ENCODE measurements at regions not wholly inside any gene's neighbourhood (a gene's known extent, or its start where the extent isn't known, plus 50 kb on each side); places are given as distances from the start of the nearest gene placed in this dataset.

GRCh38 chr13:84255226-84255797 is 373.0 kb upstream of the SLITRK1 start:
- no peaks in the 10 kb centered on the region for H3K4me1 ChIP-seq (ENCODE audit: control insufficient read depth, insufficient read depth, low read length)
- no peaks in the 10 kb centered on the region for H3K36me3 ChIP-seq (ENCODE audit: control insufficient read depth, insufficient read depth, low read length)
- DNase-seq (ENCODE audit: low read depth in 4 of 6, low spot score in 6 of 6): no peak
- H3K27ac ChIP-seq (ENCODE audit: low read depth, low read length): no peak overlapping the region
- no peaks in the 10 kb centered on the region for H3K9me3 ChIP-seq (ENCODE audit: control insufficient read depth, insufficient read depth, low read length)
- 100% methylated on average over 1 of the region's 3 CpGs for WGBS (ENCODE audit: insufficient coverage)
- no peaks in the 10 kb centered on the region for H3K27me3 ChIP-seq (ENCODE audit: control insufficient read depth, insufficient read depth, low read length)
- no peak overlapping the region for H3K4me3 ChIP-seq (ENCODE audit: low read depth, low read length)

GRCh38 chr13:84249463-84249862 is 367.2 kb upstream of the SLITRK1 start:
- WGBS (ENCODE audit: insufficient coverage): 63% methylated on average over 2 of the region's 3 CpGs
- no peak for DNase-seq (ENCODE audit: low read depth in 4 of 6, low spot score in 6 of 6)
- no peaks in the 10 kb centered on the region for H3K4me1 ChIP-seq (ENCODE audit: control insufficient read depth, insufficient read depth, low read length)

GRCh38 chr13:84243340-84243739 is 361.1 kb upstream of the SLITRK1 start:
- Histone ChIP-seq H3K4me1 (ENCODE audit: control insufficient read depth, insufficient read depth, low read length) (no peaks in the 10 kb centered on the region), H3K36me3 (ENCODE audit: control insufficient read depth, insufficient read depth, low read length) (no peaks in the 10 kb centered on the region), H3K9me3 (ENCODE audit: control insufficient read depth, insufficient read depth, low read length) (no peaks in the 10 kb centered on the region), H3K4me3 (ENCODE audit: low read depth, low read length) (no peak overlapping the region), H3K27me3 (ENCODE audit: control insufficient read depth, insufficient read depth, low read length) (no peaks in the 10 kb centered on the region), H3K27ac (ENCODE audit: low read depth, low read length) (no peak overlapping the region)
- WGBS (ENCODE audit: insufficient coverage): no CpG with 5 or more reads among the region's 1 CpG
- no peak for DNase-seq (ENCODE audit: low read depth in 4 of 6, low spot score in 6 of 6)

More at GRCh38 chr13:84249463-84249862, 367.2 kb upstream of the SLITRK1 start:
- no peaks in the 10 kb centered on the region for H3K27me3 ChIP-seq (ENCODE audit: control insufficient read depth, insufficient read depth, low read length)
- H3K27ac ChIP-seq (ENCODE audit: low read depth, low read length): no peak overlapping the region
- no peak overlapping the region for H3K4me3 ChIP-seq (ENCODE audit: low read depth, low read length)
- no peaks in the 10 kb centered on the region for H3K36me3 ChIP-seq (ENCODE audit: control insufficient read depth, insufficient read depth, low read length)
- no peaks in the 10 kb centered on the region for H3K9me3 ChIP-seq (ENCODE audit: control insufficient read depth, insufficient read depth, low read length)

- H3K9me3 ChIP-seq (ENCODE audit: control insufficient read depth, insufficient read depth, low read length): no peaks in the 10 kb centered on the region
- no peak for DNase-seq (ENCODE audit: low read depth in 4 of 6, low spot score in 6 of 6)
- H3K36me3 ChIP-seq (ENCODE audit: control insufficient read depth, insufficient read depth, low read length): no peaks in the 10 kb centered on the region
- no peaks in the 10 kb centered on the region for H3K27me3 ChIP-seq (ENCODE audit: control insufficient read depth, insufficient read depth, low read length)
- no CpG with 5 or more reads among the region's 1 CpG for WGBS (ENCODE audit: insufficient coverage)
- no peak overlapping the region for H3K27ac ChIP-seq (ENCODE audit: low read depth, low read length)
- H3K4me3 ChIP-seq (ENCODE audit: low read depth, low read length): no peak overlapping the region
- no peaks in the 10 kb centered on the region for H3K4me1 ChIP-seq (ENCODE audit: control insufficient read depth, insufficient read depth, low read length)
Observed at GRCh38 chr13:84239032-84239431, 356.8 kb upstream of the SLITRK1 start.

- DNase-seq (ENCODE audit: low read depth in 4 of 6, low spot score in 6 of 6): peak in 1 of 6 donors; percentile 72
- WGBS (ENCODE audit: insufficient coverage): no CpG with 5 or more reads among the region's 1 CpG
- H3K4me1 ChIP-seq (ENCODE audit: control insufficient read depth, insufficient read depth, low read length): no peaks in the 10 kb centered on the region
- H3K36me3 ChIP-seq (ENCODE audit: control insufficient read depth, insufficient read depth, low read length): no peaks in the 10 kb centered on the region
- H3K27me3 ChIP-seq (ENCODE audit: control insufficient read depth, insufficient read depth, low read length): no peaks in the 10 kb centered on the region
- no peak overlapping the region for H3K4me3 ChIP-seq (ENCODE audit: low read depth, low read length)
- no peak overlapping the region for H3K27ac ChIP-seq (ENCODE audit: low read depth, low read length)
- no peaks in the 10 kb centered on the region for H3K9me3 ChIP-seq (ENCODE audit: control insufficient read depth, insufficient read depth, low read length)
Observed at GRCh38 chr13:84238381-84238780, 356.1 kb upstream of the SLITRK1 start.

GRCh38 chr13:84237143-84237542 is 354.9 kb upstream of the SLITRK1 start:
- H3K9me3 ChIP-seq (ENCODE audit: control insufficient read depth, insufficient read depth, low read length): no peaks in the 10 kb centered on the region

GRCh38 chr13:84234416-84234815 is 352.1 kb upstream of the SLITRK1 start:
- DNase-seq (ENCODE audit: low read depth in 4 of 6, low spot score in 6 of 6): no peak
- H3K27me3 ChIP-seq (ENCODE audit: control insufficient read depth, insufficient read depth, low read length): no peaks in the 10 kb centered on the region
- H3K4me1 ChIP-seq (ENCODE audit: control insufficient read depth, insufficient read depth, low read length): no peaks in the 10 kb centered on the region
- H3K27ac ChIP-seq (ENCODE audit: low read depth, low read length): no peak overlapping the region
- no peaks in the 10 kb centered on the region for H3K36me3 ChIP-seq (ENCODE audit: control insufficient read depth, insufficient read depth, low read length)
- H3K4me3 ChIP-seq (ENCODE audit: low read depth, low read length): no peak overlapping the region
- H3K9me3 ChIP-seq (ENCODE audit: control insufficient read depth, insufficient read depth, low read length): no peaks in the 10 kb centered on the region

More at GRCh38 chr13:84237143-84237542, 354.9 kb upstream of the SLITRK1 start:
- Histone ChIP-seq H3K27me3 (ENCODE audit: control insufficient read depth, insufficient read depth, low read length) (no peaks in the 10 kb centered on the region), H3K36me3 (ENCODE audit: control insufficient read depth, insufficient read depth, low read length) (no peaks in the 10 kb centered on the region), H3K4me1 (ENCODE audit: control insufficient read depth, insufficient read depth, low read length) (no peaks in the 10 kb centered on the region), H3K27ac (ENCODE audit: low read depth, low read length) (no peak overlapping the region), H3K4me3 (ENCODE audit: low read depth, low read length) (no peak overlapping the region)
- 33% methylated on average over 2 of the region's 3 CpGs for WGBS (ENCODE audit: insufficient coverage)
- DNase-seq (ENCODE audit: low read depth in 4 of 6, low spot score in 6 of 6): peak in 3 of 6 donors; percentile 0 to 38 (median 16)

- H3K27me3 ChIP-seq (ENCODE audit: control insufficient read depth, insufficient read depth, low read length): no peaks in the 10 kb centered on the region
- no peak for DNase-seq (ENCODE audit: low read depth in 4 of 6, low spot score in 6 of 6)
- H3K36me3 ChIP-seq (ENCODE audit: control insufficient read depth, insufficient read depth, low read length): no peaks in the 10 kb centered on the region
- WGBS (ENCODE audit: insufficient coverage): no CpG with 5 or more reads among the region's 1 CpG
- no peak overlapping the region for H3K4me3 ChIP-seq (ENCODE audit: low read depth, low read length)
- H3K9me3 ChIP-seq (ENCODE audit: control insufficient read depth, insufficient read depth, low read length): no peaks in the 10 kb centered on the region
- no peaks in the 10 kb centered on the region for H3K4me1 ChIP-seq (ENCODE audit: control insufficient read depth, insufficient read depth, low read length)
- no peak overlapping the region for H3K27ac ChIP-seq (ENCODE audit: low read depth, low read length)
Observed at GRCh38 chr13:84230568-84230967, 348.3 kb upstream of the SLITRK1 start.

GRCh38 chr13:84211048-84211447 is 328.8 kb upstream of the SLITRK1 start:
- no peak overlapping the region for H3K4me3 ChIP-seq (ENCODE audit: low read depth, low read length)
- no peak overlapping the region for H3K27ac ChIP-seq (ENCODE audit: low read depth, low read length)
- WGBS (ENCODE audit: insufficient coverage): 100% methylated on average over 1 of the region's 2 CpGs
- H3K36me3 ChIP-seq (ENCODE audit: control insufficient read depth, insufficient read depth, low read length): no peaks in the 10 kb centered on the region
- no peaks in the 10 kb centered on the region for H3K27me3 ChIP-seq (ENCODE audit: control insufficient read depth, insufficient read depth, low read length)
- no peak for DNase-seq (ENCODE audit: low read depth in 4 of 6, low spot score in 6 of 6)
- H3K9me3 ChIP-seq (ENCODE audit: control insufficient read depth, insufficient read depth, low read length): no peaks in the 10 kb centered on the region
- no peaks in the 10 kb centered on the region for H3K4me1 ChIP-seq (ENCODE audit: control insufficient read depth, insufficient read depth, low read length)

GRCh38 chr13:84208246-84208910 is 326.1 kb upstream of the SLITRK1 start:
- no peak overlapping the region for H3K4me3 ChIP-seq (ENCODE audit: low read depth, low read length)
- no peaks in the 10 kb centered on the region for H3K4me1 ChIP-seq (ENCODE audit: control insufficient read depth, insufficient read depth, low read length)
- peak in 3 of 6 donors; percentile 2 to 58 (median 32) for DNase-seq (ENCODE audit: low read depth in 4 of 6, low spot score in 6 of 6)
- H3K36me3 ChIP-seq (ENCODE audit: control insufficient read depth, insufficient read depth, low read length): no peaks in the 10 kb centered on the region
- H3K27me3 ChIP-seq (ENCODE audit: control insufficient read depth, insufficient read depth, low read length): no peaks in the 10 kb centered on the region
- WGBS (ENCODE audit: insufficient coverage): 27% methylated on average over 1 of the region's 7 CpGs
- H3K27ac ChIP-seq (ENCODE audit: low read depth, low read length): no peak overlapping the region
- H3K9me3 ChIP-seq (ENCODE audit: control insufficient read depth, insufficient read depth, low read length): no peaks in the 10 kb centered on the region

All from spinal cord (tissue), 9 donors.